ENCODE measurements at regions not wholly inside any gene's neighbourhood (a gene's known extent, or its start where the extent isn't known, plus 50 kb on each side); places are given as distances from the start of the nearest gene placed in this dataset.

DNA sequence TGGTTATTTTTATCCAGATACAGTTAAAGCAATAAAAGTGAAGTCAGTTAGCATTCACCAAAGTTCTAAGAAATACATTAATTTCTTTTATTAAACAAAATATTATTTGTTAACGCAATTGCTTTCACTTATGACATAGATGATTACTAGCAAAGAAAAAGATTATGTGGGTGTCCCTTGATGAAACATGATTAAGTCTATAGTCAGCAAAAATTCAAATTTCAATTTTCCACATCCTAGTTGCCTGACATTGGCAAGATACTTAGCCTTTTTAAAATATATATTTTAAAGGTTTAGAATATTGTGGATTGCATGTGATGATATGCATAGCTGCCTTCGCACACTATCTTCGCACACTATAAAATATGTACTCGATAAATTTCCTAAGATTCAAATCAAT is 1780.5 kb upstream of the MIR17HG start:
- Histone ChIP-seq H3K4me1 (no peaks in the 10 kb centered on the region), H3K36me3 (ENCODE audit: control insufficient read depth, insufficient read depth, low read length) (no peaks in the 10 kb centered on the region), H3K9me3 (ENCODE audit: control insufficient read depth, low read length) (no peaks in the 10 kb centered on the region), H3K4me2 (ENCODE audit: low read length) (no peak overlapping the region), H3K27ac (no peak overlapping the region), H3K79me2 (no peaks in the 10 kb centered on the region), H3K4me3 (ENCODE audit: low read depth, low read length) (no peak overlapping the region), H3K9ac (no peak overlapping the region), H2AFZ (no peak overlapping the region), H3K27me3 (ENCODE audit: control insufficient read depth, insufficient read depth, low read length) (no peaks in the 10 kb centered on the region)
- TF ChIP-seq, protein P1, sequence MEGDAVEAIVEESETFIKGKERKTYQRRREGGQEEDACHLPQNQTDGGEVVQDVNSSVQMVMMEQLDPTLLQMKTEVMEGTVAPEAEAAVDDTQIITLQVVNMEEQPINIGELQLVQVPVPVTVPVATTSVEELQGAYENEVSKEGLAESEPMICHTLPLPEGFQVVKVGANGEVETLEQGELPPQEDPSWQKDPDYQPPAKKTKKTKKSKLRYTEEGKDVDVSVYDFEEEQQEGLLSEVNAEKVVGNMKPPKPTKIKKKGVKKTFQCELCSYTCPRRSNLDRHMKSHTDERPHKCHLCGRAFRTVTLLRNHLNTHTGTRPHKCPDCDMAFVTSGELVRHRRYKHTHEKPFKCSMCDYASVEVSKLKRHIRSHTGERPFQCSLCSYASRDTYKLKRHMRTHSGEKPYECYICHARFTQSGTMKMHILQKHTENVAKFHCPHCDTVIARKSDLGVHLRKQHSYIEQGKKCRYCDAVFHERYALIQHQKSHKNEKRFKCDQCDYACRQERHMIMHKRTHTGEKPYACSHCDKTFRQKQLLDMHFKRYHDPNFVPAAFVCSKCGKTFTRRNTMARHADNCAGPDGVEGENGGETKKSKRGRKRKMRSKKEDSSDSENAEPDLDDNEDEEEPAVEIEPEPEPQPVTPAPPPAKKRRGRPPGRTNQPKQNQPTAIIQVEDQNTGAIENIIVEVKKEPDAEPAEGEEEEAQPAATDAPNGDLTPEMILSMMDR (IDR thresholded peaks at IDR 0.05) = no peak

DNA sequence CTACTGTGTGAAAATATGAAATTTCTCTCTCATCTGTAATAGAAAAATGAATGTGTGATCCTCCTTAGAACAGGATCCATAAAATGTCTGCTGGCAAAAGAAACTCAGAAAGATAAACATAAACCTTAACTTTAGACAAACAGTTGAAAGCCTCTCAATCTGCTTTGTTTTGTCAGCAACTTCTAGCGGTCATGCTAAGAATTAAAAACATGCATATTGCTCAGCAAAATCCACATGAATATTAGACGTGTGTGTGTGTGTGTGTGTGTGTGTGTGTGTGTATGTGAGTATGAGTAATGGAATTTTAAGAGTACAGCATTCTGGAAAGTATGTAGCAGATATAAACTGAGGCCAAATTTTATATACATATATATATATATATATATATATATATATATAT is 1779.2 kb upstream of the MIR17HG start:
- TF ChIP-seq, protein P1 (IDR thresholded peaks at IDR 0.05) = no peak
- H3K79me2 ChIP-seq = no peaks in the 10 kb centered on the region

DNA sequence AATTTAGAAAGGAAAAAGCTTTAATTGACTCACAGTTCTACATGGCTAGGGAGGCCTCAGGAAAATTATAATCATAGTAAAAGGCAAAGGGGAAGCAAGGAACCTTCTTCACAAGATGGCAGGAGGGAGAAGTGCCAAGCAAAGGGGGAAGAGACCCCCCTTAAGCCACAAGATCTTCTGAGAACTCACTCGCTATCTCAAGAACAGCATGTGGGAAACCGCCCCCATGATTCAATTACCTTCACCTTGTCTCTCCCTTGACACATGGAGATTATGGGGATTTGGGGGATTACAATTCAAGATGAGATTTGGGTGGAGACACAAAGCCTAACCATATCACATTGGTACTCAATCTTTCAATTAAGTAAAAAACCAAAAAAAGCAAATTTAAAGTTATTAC is 1778.7 kb upstream of the MIR17HG start:
- no peak overlapping the region for H2AFZ ChIP-seq
- no peak overlapping the region for H3K4me2 ChIP-seq (ENCODE audit: low read length)
- H3K79me2 ChIP-seq = no peaks in the 10 kb centered on the region
- no peaks in the 10 kb centered on the region for H3K36me3 ChIP-seq (ENCODE audit: control insufficient read depth, insufficient read depth, low read length)
- TF ChIP-seq, protein P1 (IDR thresholded peaks at IDR 0.05) = no peak
- H3K9ac ChIP-seq = no peak overlapping the region
- no peaks in the 10 kb centered on the region for H3K9me3 ChIP-seq (ENCODE audit: control insufficient read depth, low read length)
- H3K27me3 ChIP-seq (ENCODE audit: control insufficient read depth, insufficient read depth, low read length) = no peaks in the 10 kb centered on the region
- H3K4me3 ChIP-seq (ENCODE audit: low read depth, low read length) = no peak overlapping the region
- no peak overlapping the region for H3K27ac ChIP-seq
- H3K4me1 ChIP-seq = no peaks in the 10 kb centered on the region

More for the DNA sequence above, 1779.2 kb upstream of the MIR17HG start:
- Histone ChIP-seq H3K9me3 (ENCODE audit: control insufficient read depth, low read length) (no peaks in the 10 kb centered on the region), H3K27ac (no peak overlapping the region), H3K4me2 (ENCODE audit: low read length) (no peak overlapping the region), H3K4me3 (ENCODE audit: low read depth, low read length) (no peak overlapping the region), H3K27me3 (ENCODE audit: control insufficient read depth, insufficient read depth, low read length) (no peaks in the 10 kb centered on the region), H3K9ac (no peak overlapping the region), H3K4me1 (no peaks in the 10 kb centered on the region), H3K36me3 (ENCODE audit: control insufficient read depth, insufficient read depth, low read length) (no peaks in the 10 kb centered on the region), H2AFZ (no peak overlapping the region)

DNA sequence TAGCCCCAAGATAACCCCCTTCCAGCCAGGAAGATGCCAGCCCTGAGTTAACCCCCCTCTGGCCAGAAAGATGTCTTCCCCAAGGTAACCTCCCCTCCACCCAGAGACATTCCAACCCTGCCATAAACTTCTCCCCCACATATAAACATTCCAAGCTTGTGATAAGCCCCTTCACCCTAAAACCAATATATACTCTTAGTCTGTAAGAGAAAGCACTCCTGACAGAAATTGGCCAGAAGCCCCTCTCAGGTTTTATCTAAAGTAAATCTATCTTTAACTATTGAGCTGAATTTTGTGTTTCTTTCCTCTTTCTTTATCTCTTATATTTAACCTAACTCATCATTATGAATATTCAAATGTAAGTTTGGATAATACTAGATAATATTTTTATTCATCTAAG is 1775.8 kb upstream of the MIR17HG start:
- Histone ChIP-seq H3K79me2 (no peaks in the 10 kb centered on the region), H3K4me2 (ENCODE audit: low read length) (no peak overlapping the region), H3K27ac (no peak overlapping the region), H3K4me1 (no peaks in the 10 kb centered on the region), H2AFZ (no peak overlapping the region), H3K9ac (no peak overlapping the region), H3K9me3 (ENCODE audit: control insufficient read depth, low read length) (no peaks in the 10 kb centered on the region), H3K27me3 (ENCODE audit: control insufficient read depth, insufficient read depth, low read length) (no peaks in the 10 kb centered on the region), H3K4me3 (ENCODE audit: low read depth, low read length) (no peak overlapping the region), H3K36me3 (ENCODE audit: control insufficient read depth, insufficient read depth, low read length) (no peaks in the 10 kb centered on the region)
- TF ChIP-seq, protein P1 (IDR thresholded peaks at IDR 0.05) = no peak

DNA sequence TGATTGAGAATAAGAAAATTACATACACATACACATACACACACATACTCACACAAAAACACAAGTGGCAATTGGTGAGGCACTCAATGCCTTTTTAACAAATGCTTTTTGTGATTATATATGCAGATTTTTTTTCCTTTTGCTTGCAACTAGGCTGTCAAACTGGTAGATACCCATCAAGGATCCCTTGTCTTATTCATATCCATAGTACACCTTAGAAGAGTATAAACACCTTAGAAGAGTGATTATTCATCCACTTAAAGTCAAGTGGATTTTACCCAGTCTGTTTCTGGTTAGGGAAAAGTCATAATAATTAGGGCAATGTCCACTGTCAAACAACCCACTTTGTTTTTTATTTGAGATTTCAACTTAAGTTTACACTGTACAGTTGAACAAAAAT is 1773.4 kb upstream of the MIR17HG start:
- Histone ChIP-seq H3K36me3 (ENCODE audit: control insufficient read depth, insufficient read depth, low read length) (no peaks in the 10 kb centered on the region), H3K4me2 (ENCODE audit: low read length) (no peak overlapping the region), H3K79me2 (no peaks in the 10 kb centered on the region), H3K9me3 (ENCODE audit: control insufficient read depth, low read length) (no peaks in the 10 kb centered on the region), H3K4me1 (no peaks in the 10 kb centered on the region), H3K4me3 (ENCODE audit: low read depth, low read length) (no peak overlapping the region), H3K27ac (no peak overlapping the region), H2AFZ (no peak overlapping the region), H3K27me3 (ENCODE audit: control insufficient read depth, insufficient read depth, low read length) (no peaks in the 10 kb centered on the region), H3K9ac (no peak overlapping the region)
- TF ChIP-seq, protein P1 (IDR thresholded peaks at IDR 0.05) = no peak

Measured in parathyroid adenoma (tissue), 2 donors.